NCI-H510A treated with DMSO at 0.1 percent for 48 hours (cell line): ENCODE measurements at regions not wholly inside any gene's neighbourhood (a gene's known extent, or its start where the extent isn't known, plus 50 kb on each side); places are given as distances from the start of the nearest gene placed in this dataset.

Experiments used
- DNase-seq: peaks from one replicate; lab custom pipeline; 2025; lab: John Stamatoyannopoulos, UW

DNA sequence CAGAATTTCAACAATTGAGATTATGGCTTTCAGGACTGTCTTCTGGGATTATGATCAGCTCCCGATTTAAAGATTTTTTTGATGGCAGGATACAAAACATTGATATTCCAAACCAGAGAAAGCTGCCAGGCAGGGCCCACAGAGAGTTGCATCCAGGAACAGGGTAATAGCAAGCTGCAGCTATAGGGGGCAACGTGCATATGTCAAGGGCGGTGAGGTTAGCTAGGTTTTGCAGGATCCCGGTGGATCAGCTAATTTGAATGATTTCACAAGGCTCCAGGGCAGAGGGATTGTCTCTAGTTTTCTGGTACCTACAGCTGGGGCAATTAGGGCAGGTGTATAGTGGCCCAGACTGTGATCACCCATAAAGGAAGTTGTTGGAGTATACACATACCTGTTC is 339.4 kb downstream of the CHSY3 start:
- no peak for DNase-seq

DNA sequence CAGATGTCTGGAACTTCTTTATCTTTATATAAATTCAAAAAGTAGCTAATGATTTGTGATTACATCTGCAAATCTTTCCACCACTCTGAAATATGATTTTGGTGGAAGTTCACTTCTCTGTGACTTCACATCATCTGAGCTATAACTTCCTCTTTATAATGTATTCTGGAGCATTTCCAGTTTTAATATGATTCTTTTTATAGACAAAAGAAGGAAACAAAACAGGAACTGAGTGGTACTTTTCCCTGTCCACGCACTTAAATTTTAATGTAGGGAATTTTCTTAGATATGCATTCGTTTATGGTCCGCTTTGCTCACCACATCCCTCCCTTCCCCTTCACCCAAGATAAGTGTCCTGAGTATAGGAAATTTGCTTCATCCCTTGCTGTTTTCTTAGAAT is 333.5 kb downstream of the CHSY3 start:
- no peak for DNase-seq
